ENCODE measurements at regions not wholly inside any gene's neighbourhood (a gene's known extent, or its start where the extent isn't known, plus 50 kb on each side); places are given as distances from the start of the nearest gene placed in this dataset.
"Not testable (repeated sequence)": the region's sequence is repeated elsewhere in the genome, so short reads cannot be mapped to it uniquely, and the experiment has no call there.

GRCh38 chr6:11880156-11880555 lies 101.6 kb upstream of the ADTRP start:
- TF ChIP-seq, protein P1, sequence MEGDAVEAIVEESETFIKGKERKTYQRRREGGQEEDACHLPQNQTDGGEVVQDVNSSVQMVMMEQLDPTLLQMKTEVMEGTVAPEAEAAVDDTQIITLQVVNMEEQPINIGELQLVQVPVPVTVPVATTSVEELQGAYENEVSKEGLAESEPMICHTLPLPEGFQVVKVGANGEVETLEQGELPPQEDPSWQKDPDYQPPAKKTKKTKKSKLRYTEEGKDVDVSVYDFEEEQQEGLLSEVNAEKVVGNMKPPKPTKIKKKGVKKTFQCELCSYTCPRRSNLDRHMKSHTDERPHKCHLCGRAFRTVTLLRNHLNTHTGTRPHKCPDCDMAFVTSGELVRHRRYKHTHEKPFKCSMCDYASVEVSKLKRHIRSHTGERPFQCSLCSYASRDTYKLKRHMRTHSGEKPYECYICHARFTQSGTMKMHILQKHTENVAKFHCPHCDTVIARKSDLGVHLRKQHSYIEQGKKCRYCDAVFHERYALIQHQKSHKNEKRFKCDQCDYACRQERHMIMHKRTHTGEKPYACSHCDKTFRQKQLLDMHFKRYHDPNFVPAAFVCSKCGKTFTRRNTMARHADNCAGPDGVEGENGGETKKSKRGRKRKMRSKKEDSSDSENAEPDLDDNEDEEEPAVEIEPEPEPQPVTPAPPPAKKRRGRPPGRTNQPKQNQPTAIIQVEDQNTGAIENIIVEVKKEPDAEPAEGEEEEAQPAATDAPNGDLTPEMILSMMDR (conservative IDR thresholded peaks at IDR 0.05; ENCODE audit: low read length): not testable (repeated sequence)
- TF ChIP-seq EZH2phosphoT487 (IDR thresholded peaks at IDR 0.05; ENCODE audit: borderline replicate concordance, low read depth, low read length): not testable (repeated sequence)

All from OCI-LY7 (cell line).